Astrocyte of the hippocampus (primary cell): ENCODE measurements at regions not wholly inside any gene's neighbourhood (a gene's known extent, or its start where the extent isn't known, plus 50 kb on each side); places are given as distances from the start of the nearest gene placed in this dataset.

Experiments
- DNase-seq: peaks from one replicate; pipeline ENCODE4 v3.0.0; 2011; ENCODE audit warnings: low read depth, low spot score

- DNase-seq: peak; percentile 94
Observed at GRCh38 chr17:77810536-77810935, 148.0 kb upstream of the TNRC6C start.

- DNase-seq: peak; percentile 65
Observed at GRCh38 chr17:77811521-77811920, 147.0 kb upstream of the TNRC6C start.

GRCh38 chr17:77814091-77814772 is 144.3 kb upstream of the TNRC6C start:
- DNase-seq: no peak

- no peak for DNase-seq
Observed at GRCh38 chr17:77815127-77815905, 143.2 kb upstream of the TNRC6C start.

GRCh38 chr17:77817953-77818352 is 140.6 kb upstream of the TNRC6C start:
- DNase-seq: peak; percentile 87

- DNase-seq: no peak
Observed at GRCh38 chr17:77819497-77819896, 139.0 kb upstream of the TNRC6C start.

GRCh38 chr17:77821114-77821513 is 137.4 kb upstream of the TNRC6C start:
- DNase-seq: no peak

GRCh38 chr17:77822302-77823030 is 136.0 kb upstream of the TNRC6C start:
- no peak for DNase-seq

GRCh38 chr17:77824102-77824779 is 134.3 kb upstream of the TNRC6C start:
- DNase-seq: no peak

GRCh38 chr17:77824780-77825280 is 133.7 kb upstream of the TNRC6C start:
- DNase-seq: no peak

GRCh38 chr17:77825621-77826020 is 132.9 kb upstream of the TNRC6C start:
- no peak for DNase-seq

GRCh38 chr17:77826132-77826873 is 132.2 kb upstream of the TNRC6C start:
- no peak for DNase-seq

- DNase-seq: no peak
Observed at GRCh38 chr17:77827039-77827438, 131.5 kb upstream of the TNRC6C start.

- no peak for DNase-seq
Observed at GRCh38 chr17:77827511-77827910, 131.0 kb upstream of the TNRC6C start.

GRCh38 chr17:77828749-77829539 is 129.6 kb upstream of the TNRC6C start:
- no peak for DNase-seq

- DNase-seq: peak; percentile 88
Observed at GRCh38 chr17:77829843-77830799, 128.4 kb upstream of the TNRC6C start.

- DNase-seq: no peak
Observed at GRCh38 chr17:77830816-77831473, 127.6 kb upstream of the TNRC6C start.

- DNase-seq: peak; percentile 90
Observed at GRCh38 chr17:77831474-77832179, 126.9 kb upstream of the TNRC6C start.
